GM19468 (cell line): ENCODE measurements at regions not wholly inside any gene's neighbourhood (a gene's known extent, or its start where the extent isn't known, plus 50 kb on each side); places are given as distances from the start of the nearest gene placed in this dataset.

Experiments
- ATAC-seq: cut with Tn5 transposase; IDR thresholded peaks from one replicate; pipeline ENCODE4 v1.9.1; 2021; ENCODE audit warnings: mild to moderate bottlenecking, moderate library complexity, moderate number of reproducible peaks; ENCODE audit not compliant: unreplicated experiment; ENCODE audit errors: extremely low read depth

DNA sequence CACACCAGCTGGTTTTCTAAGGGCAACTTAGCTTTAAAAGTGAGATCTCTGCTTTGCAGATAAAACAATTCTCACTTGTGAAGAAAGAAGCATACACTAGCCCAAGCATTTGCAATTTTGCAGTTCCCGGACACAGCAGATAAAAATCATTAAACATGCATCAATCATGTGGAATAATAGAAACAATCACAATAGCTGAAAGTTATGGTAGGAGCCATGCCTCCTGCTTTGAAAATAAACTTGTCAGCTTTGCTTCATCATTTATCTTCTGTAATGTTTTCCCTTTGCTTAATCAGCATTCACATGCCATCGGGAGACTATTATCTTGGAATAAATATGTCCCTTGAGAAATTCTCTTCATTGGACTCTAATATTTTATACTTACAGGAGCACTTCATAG lies 60.3 kb upstream of the DAB2 start:
- no peak for ATAC-seq

DNA sequence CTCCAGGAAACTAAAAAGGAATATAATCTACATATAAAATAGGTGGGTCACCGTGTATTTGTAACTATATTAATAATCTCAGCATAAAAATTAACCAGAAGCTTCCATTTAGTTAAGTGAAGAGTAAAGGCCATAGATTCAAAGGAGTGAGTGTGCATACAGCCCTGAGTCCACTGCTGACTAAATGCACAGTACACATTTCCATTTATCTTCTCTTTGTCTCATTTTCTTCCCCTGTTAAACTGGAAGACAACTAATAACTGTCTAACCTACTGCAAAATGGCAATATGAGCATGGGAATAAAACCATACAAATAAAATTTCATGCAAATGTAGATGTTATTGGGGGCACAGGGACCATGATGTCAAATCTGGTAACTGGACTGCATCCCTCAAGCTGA lies 59.9 kb upstream of the DAB2 start:
- no peak for ATAC-seq

DNA sequence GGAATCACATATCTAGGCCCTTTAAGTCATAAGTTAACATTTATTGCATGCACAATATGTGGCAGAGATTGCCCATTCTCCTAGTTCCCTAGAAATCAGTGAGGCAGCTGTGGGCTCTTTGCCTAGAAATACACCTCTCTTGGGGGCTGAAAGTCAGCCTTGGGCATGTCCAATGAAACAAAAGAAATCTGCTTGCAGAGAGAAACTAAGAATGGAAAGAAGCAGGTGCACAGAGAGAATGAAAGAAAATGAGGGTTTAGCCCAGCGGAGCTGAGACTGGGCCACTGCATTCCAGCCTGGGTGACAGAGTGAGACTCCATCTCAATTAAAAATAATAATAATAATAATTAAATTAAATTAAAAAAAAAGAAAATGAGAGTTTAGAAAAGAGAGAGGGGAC lies 57.3 kb upstream of the DAB2 start:
- ATAC-seq: no peak

DNA sequence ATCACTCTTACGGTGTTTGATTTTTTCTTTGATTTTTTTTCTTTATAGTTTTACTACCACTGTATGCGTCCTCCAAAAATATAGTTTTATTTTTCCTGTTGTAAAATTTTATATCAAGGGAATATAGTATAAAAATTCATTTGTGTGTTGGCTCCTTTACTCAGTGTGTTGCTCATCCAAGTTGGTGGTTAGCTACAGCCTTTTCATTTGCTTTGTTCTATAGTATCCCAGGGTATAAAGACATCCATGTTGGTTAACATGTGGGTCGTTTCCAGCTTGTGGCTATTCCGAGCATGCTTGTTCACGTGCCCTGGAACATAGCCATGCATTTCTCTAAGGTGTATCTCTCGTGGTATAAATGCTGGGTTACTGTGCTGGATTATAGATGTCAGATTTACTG lies 54.8 kb upstream of the DAB2 start:
- no peak for ATAC-seq

DNA sequence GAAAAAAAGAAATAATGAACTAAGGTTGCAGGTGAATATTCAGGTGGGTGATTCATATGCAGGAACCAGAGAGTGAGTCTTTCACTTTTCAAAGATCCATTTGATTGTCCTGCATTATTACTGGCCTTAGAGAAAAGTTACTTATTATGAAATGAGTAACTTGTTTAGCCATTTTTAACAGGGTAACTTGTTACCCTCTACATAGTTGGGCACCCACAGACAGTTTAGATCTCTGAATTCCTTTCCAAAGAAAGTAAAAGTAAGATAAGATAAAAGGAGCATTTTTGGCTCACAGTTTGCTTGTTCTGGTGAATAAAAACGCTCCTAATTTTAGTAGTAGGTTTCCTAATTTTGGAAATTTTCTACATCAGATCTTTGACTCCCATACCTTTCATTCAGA lies 54.1 kb upstream of the DAB2 start:
- ATAC-seq: no peak

DNA sequence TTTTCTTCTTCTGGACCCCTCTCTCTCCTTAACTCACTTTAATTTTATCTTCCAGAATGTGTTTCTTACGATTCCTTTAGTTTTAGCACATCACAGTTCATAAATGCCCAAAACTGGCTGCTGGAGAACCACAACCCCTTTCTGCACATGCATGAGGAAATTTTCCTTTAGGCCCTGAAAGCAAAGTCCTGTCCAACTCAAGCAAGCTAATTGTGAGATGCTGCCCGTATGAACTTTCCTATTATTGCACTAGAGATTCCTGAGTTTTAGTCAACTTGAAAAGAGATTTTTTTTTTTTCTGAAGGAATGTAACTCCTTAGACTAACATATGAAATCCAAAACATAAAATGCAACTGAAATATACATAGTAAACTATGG lies 52.1 kb upstream of the DAB2 start:
- ATAC-seq: no peak

DNA sequence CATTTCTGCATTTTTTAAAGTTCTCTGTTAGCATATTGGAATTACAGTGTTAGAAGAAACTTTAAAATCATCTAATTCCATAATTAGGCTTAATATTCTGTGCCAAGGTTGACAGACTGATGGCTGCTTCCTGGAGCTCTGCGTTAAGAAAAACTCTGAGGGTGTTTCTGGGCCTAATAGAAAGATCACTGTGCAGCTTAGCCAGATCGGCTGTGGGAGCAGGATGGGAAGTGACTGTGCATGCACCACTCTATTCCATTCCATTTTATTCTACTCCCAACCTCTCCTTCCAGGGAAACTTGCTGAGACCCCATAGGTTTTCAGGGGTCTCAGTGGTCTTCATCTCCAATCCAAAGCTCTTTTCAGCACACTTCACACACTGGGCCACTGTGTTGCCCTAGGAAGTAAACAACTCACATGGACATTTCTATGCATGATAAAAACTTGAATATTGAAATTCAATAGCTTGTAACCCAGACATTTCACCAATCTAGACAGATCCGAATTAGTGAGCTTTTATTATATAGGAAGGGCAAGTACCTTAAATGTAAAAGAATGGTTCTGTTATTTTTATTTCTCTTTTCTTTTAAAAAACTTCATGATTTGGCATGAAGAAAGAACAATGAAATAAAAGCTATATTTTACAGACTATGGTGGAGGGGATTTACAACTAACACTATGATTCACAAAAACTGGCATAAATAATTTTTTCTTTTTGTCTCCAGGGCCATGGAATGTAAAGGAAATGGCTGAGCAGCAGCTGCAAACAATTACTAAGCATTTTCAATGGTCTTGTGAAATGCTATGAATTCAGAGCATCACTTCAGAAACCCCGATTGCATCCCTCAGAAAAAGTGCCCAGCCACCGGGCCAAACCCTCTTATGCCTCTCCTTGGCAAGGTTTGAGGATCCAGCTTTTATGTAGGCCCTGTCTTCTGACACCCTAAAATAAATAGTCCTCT lies 51.4 kb upstream of the DAB2 start:
- no peak for ATAC-seq

DNA sequence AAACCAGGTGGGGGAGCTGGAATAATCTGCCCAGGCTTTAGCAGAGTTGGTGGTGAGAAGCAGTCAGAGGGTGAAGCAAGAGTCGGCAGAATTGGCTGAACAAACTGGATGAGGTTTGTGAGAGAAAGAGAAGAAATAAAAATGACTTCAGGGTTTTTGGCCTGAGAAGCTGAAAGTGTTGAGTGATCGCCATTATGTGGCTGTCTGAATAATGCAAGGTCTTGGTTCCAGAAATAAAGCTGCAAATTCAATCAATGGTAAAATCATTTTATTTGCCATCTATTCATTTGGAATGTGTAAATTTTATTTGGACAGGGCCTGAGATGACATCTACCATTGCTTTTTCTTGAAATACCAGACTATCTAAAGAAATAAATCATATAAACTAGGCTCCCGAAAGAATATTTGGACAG lies 50.4 kb upstream of the DAB2 start:
- ATAC-seq: no peak
